ENCODE measurements at regions not wholly inside any gene's neighbourhood (a gene's known extent, or its start where the extent isn't known, plus 50 kb on each side); places are given as distances from the start of the nearest gene placed in this dataset.

GRCh38 chr11:19338375-19338774, 97.6 kb upstream of the E2F8 start:
- TF ChIP-seq EZH2 (IDR thresholded peaks at IDR 0.05; ENCODE audit: low read depth, unreplicated experiment) (no peak), POLR2AphosphoS5 (IDR thresholded peaks at IDR 0.05; ENCODE audit: low read depth) (no peak), CTCF (conservative IDR thresholded peaks at IDR 0.05; ENCODE audit: low read depth in 2 of 2) (no peak), CREB1 (CRISPR knock-in tag; IDR thresholded peaks at IDR 0.05; ENCODE audit: low read depth) (no peak), JUNB (IDR thresholded peaks at IDR 0.05; ENCODE audit: unreplicated experiment) (no peak), NANOG (IDR thresholded peaks at IDR 0.05; ENCODE audit: borderline replicate concordance) (no peak), ZNF331 (CRISPR knock-in tag; IDR thresholded peaks at IDR 0.05; ENCODE audit: low read depth) (no peak), EZH2phosphoT487 (IDR thresholded peaks at IDR 0.05; ENCODE audit: unreplicated experiment) (no peak), ZNF114 (CRISPR knock-in tag; IDR thresholded peaks at IDR 0.05) (no peak), REST (IDR thresholded peaks at IDR 0.05; ENCODE audit: unreplicated experiment) (no peak)
